Mesenchymal stem cell (in vitro differentiated cells and primary cell): ENCODE measurements at regions not wholly inside any gene's neighbourhood (a gene's known extent, or its start where the extent isn't known, plus 50 kb on each side); places are given as distances from the start of the nearest gene placed in this dataset.

Experiments
- DNase-seq: peaks from one replicate; pipeline ENCODE4 v3.0.0-alpha.2; 2013
- H2AFZ ChIP-seq: one replicate; pipeline ENCODE4 v1.6.1; 2013; ENCODE audit warnings: low read depth, mild to moderate bottlenecking, control low read depth, inconsistent platforms, low read length, moderate library complexity
- H2AK5ac ChIP-seq: 2 replicates; pipeline ENCODE4 v1.6.1; 2013; ENCODE audit warnings: low read length, moderate library complexity, mild to moderate bottlenecking, inconsistent platforms; ENCODE audit not compliant: severe bottlenecking
- H2BK120ac ChIP-seq: one replicate; pipeline ENCODE4 v1.6.1; 2013; ENCODE audit warnings: low read depth, mild to moderate bottlenecking, inconsistent platforms, low read length, moderate library complexity
- H2BK12ac ChIP-seq, 2 experiments: one replicate each; pipeline ENCODE4 v1.6.1; 2013; ENCODE audit warnings: inconsistent platforms in 2 of 2, low read length in 2 of 2, mild to moderate bottlenecking in 2 of 2, moderate library complexity in 2 of 2, control low read depth in 1 of 2
- H2BK15ac ChIP-seq: one replicate; pipeline ENCODE4 v1.6.1; 2013; ENCODE audit warnings: mild to moderate bottlenecking, low read depth, inconsistent platforms; ENCODE audit not compliant: poor library complexity, severe bottlenecking
- H2BK5ac ChIP-seq: 2 replicates; pipeline ENCODE4 v1.6.1; 2013; ENCODE audit warnings: low read depth, mild to moderate bottlenecking, low read length, control low read depth, inconsistent platforms; ENCODE audit not compliant: poor library complexity, severe bottlenecking
- H3K14ac ChIP-seq, 2 experiments: one replicate each; pipeline ENCODE4 v1.6.1; 2013; ENCODE audit warnings: inconsistent platforms in 2 of 2, low read length in 2 of 2, control low read depth in 1 of 2, mild to moderate bottlenecking in 1 of 2, moderate library complexity in 1 of 2
- H3K18ac ChIP-seq, 2 experiments: one replicate each; pipeline ENCODE4 v1.6.1; 2013; ENCODE audit warnings: inconsistent platforms in 2 of 2, low read length in 2 of 2, control low read depth in 1 of 2, low read depth in 1 of 2, mild to moderate bottlenecking in 1 of 2
- H3K23ac ChIP-seq, 2 experiments: one replicate each; pipeline ENCODE4 v1.6.1; 2013; ENCODE audit warnings: inconsistent platforms in 2 of 2, low read length in 2 of 2, mild to moderate bottlenecking in 2 of 2, moderate library complexity in 2 of 2, control low read depth in 1 of 2
- H3K27ac ChIP-seq: 2 replicates; pipeline ENCODE4 v1.5.1; 2013; ENCODE audit warnings: mild to moderate bottlenecking, moderate library complexity, low read length, control low read depth, inconsistent platforms; ENCODE audit not compliant: poor library complexity, severe bottlenecking
- H3K27me3 ChIP-seq, 2 experiments: 2 replicates each; pipeline versions ENCODE4 v1.6.1 to v1.7.0; 2013; ENCODE audit warnings: low read length in 2 of 2, mild to moderate bottlenecking in 2 of 2, moderate library complexity in 2 of 2, control low read depth in 1 of 2, inconsistent platforms in 1 of 2; ENCODE audit not compliant: control insufficient read depth in 1 of 2, insufficient read depth in 1 of 2
- H3K36me3 ChIP-seq, 2 experiments: 2 replicates each; pipeline versions ENCODE4 v1.6.1 to v1.7.0; 2013; ENCODE audit warnings: low read length in 2 of 2, control low read depth in 1 of 2, inconsistent platforms in 1 of 2, low read depth in 1 of 2, mild to moderate bottlenecking in 1 of 2; ENCODE audit not compliant: insufficient read depth in 2 of 2, control insufficient read depth in 1 of 2
- H3K4ac ChIP-seq, 2 experiments: one replicate each; pipeline ENCODE4 v1.6.1; 2013; ENCODE audit warnings: inconsistent platforms in 2 of 2, low read length in 2 of 2, mild to moderate bottlenecking in 2 of 2, moderate library complexity in 2 of 2, control low read depth in 1 of 2, low read depth in 1 of 2
- H3K4me1 ChIP-seq: 2 replicates; pipeline ENCODE4 v1.6.1; 2013; ENCODE audit warnings: low read depth, low read length, control low read depth; ENCODE audit not compliant: control insufficient read depth, insufficient read depth
- H3K4me2 ChIP-seq: 2 replicates; pipeline ENCODE4 v1.6.1; 2013; ENCODE audit warnings: low read length, mild to moderate bottlenecking, inconsistent platforms; ENCODE audit not compliant: poor library complexity, severe bottlenecking
- H3K4me3 ChIP-seq, 2 experiments: 2 replicates each; pipeline versions ENCODE4 v1.5.1 to v1.7.0; 2013; ENCODE audit warnings: low read length in 2 of 2, mild to moderate bottlenecking in 2 of 2, control low read depth in 1 of 2, low read depth in 1 of 2; ENCODE audit not compliant: insufficient read depth in 1 of 2
- H3K79me1 ChIP-seq: replicated peaks from 2 replicates; pipeline ENCODE4 v1.6.1; 2013; ENCODE audit warnings: mild to moderate bottlenecking, control low read depth, low read length, inconsistent platforms; ENCODE audit not compliant: poor library complexity, severe bottlenecking
- H3K9ac ChIP-seq: 2 replicates; pipeline ENCODE4 v1.7.0; 2013; ENCODE audit warnings: mild to moderate bottlenecking, low read length, moderate library complexity
- H3K9me3 ChIP-seq: 2 replicates; pipeline ENCODE4 v1.7.0; 2013; ENCODE audit warnings: mild to moderate bottlenecking, low read length; ENCODE audit not compliant: control insufficient read depth
- H4K8ac ChIP-seq: one replicate; pipeline ENCODE4 v1.6.1; 2013; ENCODE audit warnings: inconsistent platforms, mild to moderate bottlenecking, low read length, moderate library complexity
- H4K91ac ChIP-seq: one replicate; pipeline ENCODE4 v1.6.1; 2013; ENCODE audit warnings: mild to moderate bottlenecking, low read length, inconsistent platforms
- WGBS: methylation state at CpG from one replicate; pipeline ENCODE4 v1.1.7; 2013; ENCODE audit warnings: mixed read lengths; 5-methylcytosine and 5-hydroxymethylcytosine counted together

GRCh38 chr14:27164139-27164538 is 566.3 kb upstream of the NOVA1 start:
- no peak overlapping the region for H3K23ac ChIP-seq
- no peak overlapping the region for H3K18ac ChIP-seq
- DNase-seq: no peak
- H3K9me3 ChIP-seq: peaks cover 6% of the 10 kb centered on the region
- no peak overlapping the region for H4K8ac ChIP-seq
- H3K4me1 ChIP-seq: no peaks in the 10 kb centered on the region
- no peak overlapping the region for H2AK5ac ChIP-seq
- H3K27ac ChIP-seq: no peak overlapping the region
- no peak overlapping the region for H3K4me2 ChIP-seq
- H3K79me1 ChIP-seq: no peaks in the 10 kb centered on the region
- no peaks in the 10 kb centered on the region for H3K36me3 ChIP-seq
- H3K14ac ChIP-seq: no peak overlapping the region
- H2BK5ac ChIP-seq: no peak overlapping the region
- H3K27me3 ChIP-seq: no peaks in the 10 kb centered on the region
- no peak overlapping the region for H2BK12ac ChIP-seq
- no peak overlapping the region for H3K4ac ChIP-seq
- no peak overlapping the region for H3K9ac ChIP-seq
- no peak overlapping the region for H4K91ac ChIP-seq
- no peak overlapping the region for H2BK15ac ChIP-seq
- H2AFZ ChIP-seq: no peak overlapping the region
- H3K4me3 ChIP-seq: no peak overlapping the region
- H2BK120ac ChIP-seq: no peak overlapping the region
- WGBS: 83% methylated on average over 8 of the region's 8 CpGs

DNA sequence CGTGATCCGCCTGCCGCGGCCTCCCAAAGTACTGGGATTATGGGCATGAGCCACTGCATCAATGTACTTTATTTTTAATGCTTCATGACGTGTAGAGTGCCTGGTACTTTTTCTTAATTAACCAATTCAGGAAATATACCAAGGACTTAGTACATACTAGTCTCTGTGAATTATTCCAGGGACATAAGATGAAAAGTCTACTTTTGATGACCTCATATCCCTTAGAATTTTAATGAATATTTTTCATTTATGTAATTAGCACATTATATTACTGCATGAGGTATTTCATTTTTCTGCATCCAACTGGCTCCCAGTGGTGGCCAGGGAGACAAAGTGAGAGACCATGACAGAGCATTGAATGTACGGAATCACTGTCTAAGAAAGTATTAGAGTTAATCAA is 577.7 kb upstream of the NOVA1 start:
- no peak overlapping the region for H2AK5ac ChIP-seq
- H3K27me3 ChIP-seq: no peaks in the 10 kb centered on the region
- no peak overlapping the region for H3K23ac ChIP-seq
- H3K4me3 ChIP-seq: no peak overlapping the region
- H3K36me3 ChIP-seq: no peaks in the 10 kb centered on the region
- no peaks in the 10 kb centered on the region for H3K79me1 ChIP-seq
- no peak overlapping the region for H3K4ac ChIP-seq
- peaks cover 24% of the 10 kb centered on the region for H3K9me3 ChIP-seq
- no peaks in the 10 kb centered on the region for H3K4me1 ChIP-seq
- no peak overlapping the region for H4K8ac ChIP-seq
- H2BK120ac ChIP-seq: no peak overlapping the region
- no peak overlapping the region for H4K91ac ChIP-seq
- H2BK5ac ChIP-seq: no peak overlapping the region
- no peak for DNase-seq
- no peak overlapping the region for H3K14ac ChIP-seq
- H2AFZ ChIP-seq: no peak overlapping the region
- H3K27ac ChIP-seq: no peak overlapping the region
- H3K18ac ChIP-seq: no peak overlapping the region
- WGBS: 81% methylated on average over 4 of the region's 6 CpGs
- no peak overlapping the region for H3K4me2 ChIP-seq
- no peak overlapping the region for H2BK12ac ChIP-seq
- H2BK15ac ChIP-seq: no peak overlapping the region
- no peak overlapping the region for H3K9ac ChIP-seq

DNA sequence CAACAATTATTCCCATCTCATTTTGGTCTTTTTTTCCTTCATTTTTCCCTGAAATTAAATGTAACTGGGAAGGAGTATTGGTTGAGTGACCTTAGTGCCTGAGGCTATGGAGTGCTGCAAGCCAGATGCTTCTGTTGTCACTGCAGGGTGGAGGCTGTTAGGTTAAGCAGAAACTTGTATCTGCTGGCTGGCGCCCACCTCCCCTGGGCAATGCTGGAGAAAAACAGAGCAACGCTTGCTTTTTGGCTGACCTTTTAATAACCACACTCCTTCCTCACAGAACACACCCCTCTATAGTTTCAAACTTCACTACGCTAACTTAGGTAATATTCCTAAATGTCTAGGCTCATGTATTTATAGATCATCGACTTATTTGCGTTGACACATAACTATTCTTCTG is 583.5 kb upstream of the NOVA1 start:
- Histone ChIP-seq H2BK120ac (no peak overlapping the region), H3K9ac (no peak overlapping the region), H3K4me3 (no peak overlapping the region), H3K4me1 (no peaks in the 10 kb centered on the region), H3K27ac (no peak overlapping the region), H3K4ac (no peak overlapping the region), H4K8ac (no peak overlapping the region), H2AK5ac (no peak overlapping the region), H3K14ac (no peak overlapping the region), H2BK12ac (no peak overlapping the region), H3K36me3 (no peaks in the 10 kb centered on the region), H3K9me3 (no peaks in the 10 kb centered on the region), H3K23ac (no peak overlapping the region), H4K91ac (no peak overlapping the region), H2AFZ (no peak overlapping the region), H3K27me3 (no peaks in the 10 kb centered on the region), H3K4me2 (no peak overlapping the region), H2BK5ac (no peak overlapping the region), H3K79me1 (no peaks in the 10 kb centered on the region), H2BK15ac (no peak overlapping the region), H3K18ac (no peak overlapping the region)
- WGBS: 76% methylated on average over 3 of the region's 5 CpGs
- no peak for DNase-seq

DNA sequence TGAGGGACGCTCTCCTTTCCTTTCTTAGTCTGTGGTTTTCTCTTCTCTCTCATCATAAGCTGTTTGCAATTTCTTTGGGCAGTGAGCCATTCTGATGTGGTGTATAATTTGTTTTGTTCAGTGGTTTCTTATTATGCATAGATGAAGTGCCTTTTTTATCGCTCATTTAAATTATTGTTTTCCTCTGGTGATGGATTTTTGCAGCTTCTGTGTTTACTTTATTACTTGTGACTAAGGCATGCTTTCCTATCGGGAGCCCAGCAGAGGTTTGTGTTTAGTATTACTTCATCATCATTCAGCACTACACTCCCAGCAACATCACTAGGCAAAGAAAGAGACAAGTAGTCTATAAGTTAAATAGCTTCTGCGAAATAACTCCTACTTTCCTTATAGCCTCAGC is 586.6 kb upstream of the NOVA1 start:
- Histone ChIP-seq H3K4me2 (no peak overlapping the region), H3K79me1 (no peaks in the 10 kb centered on the region), H3K4me3 (peak overlapping the region in 1 of 2 experiments; percentile 62), H4K91ac (no peak overlapping the region), H2AFZ (no peak overlapping the region), H3K27ac (no peak overlapping the region), H2BK12ac (no peak overlapping the region), H2BK15ac (no peak overlapping the region), H2BK120ac (no peak overlapping the region), H2AK5ac (no peak overlapping the region), H3K9ac (peak overlapping the region; percentile 53), H4K8ac (no peak overlapping the region), H3K18ac (no peak overlapping the region), H3K4ac (no peak overlapping the region), H3K9me3 (no peaks in the 10 kb centered on the region), H3K23ac (no peak overlapping the region), H2BK5ac (no peak overlapping the region), H3K14ac (no peak overlapping the region), H3K4me1 (no peaks in the 10 kb centered on the region), H3K36me3 (no peaks in the 10 kb centered on the region), H3K27me3 (no peaks in the 10 kb centered on the region)
- DNase-seq: peak; percentile 6
- 80% methylated on average over 1 of the region's 4 CpGs for WGBS
